Heart right ventricle (tissue), 16 donors: ENCODE measurements at regions not wholly inside any gene's neighbourhood (a gene's known extent, or its start where the extent isn't known, plus 50 kb on each side); places are given as distances from the start of the nearest gene placed in this dataset.

ENCODE experiments used
- ATAC-seq, 8 donors: fragments of 200-7000 bp; cut with Tn5 transposase; one replicate each; pipeline ENCODE4 v1.9.1; 2020; ENCODE audit warnings: mild to moderate bottlenecking in 8 of 8, moderate library complexity in 8 of 8, moderate number of reproducible peaks in 1 of 8
- DNase-seq, 2 donors: peaks; one replicate each; pipeline ENCODE4 v3.0.0-alpha.2; 2020
- H3K27ac ChIP-seq, 10 donors: fragments of 200-600 bp; sonication (generic) in 2 of 10; one replicate each; pipeline versions ENCODE4 v1.5.0 to v1.8.0; 2020 to 2022; ENCODE audit warnings: mild to moderate bottlenecking in 3 of 10
- H3K27me3 ChIP-seq, 7 donors: fragments of 200-600 bp; one replicate each; pipeline ENCODE4 v1.8.0; 2021 to 2022; ENCODE audit warnings: mild to moderate bottlenecking in 2 of 7
- H3K36me3 ChIP-seq, 9 donors: fragments of 200-600 bp; sonication (generic) in 1 of 9; one replicate each; pipeline versions ENCODE4 v1.5.0 to v1.8.0; 2020 to 2022; ENCODE audit warnings: mild to moderate bottlenecking in 2 of 9
- H3K4me1 ChIP-seq, 9 donors: fragments of 200-600 bp; sonication (generic) in 1 of 9; one replicate each; pipeline versions ENCODE4 v1.5.0 to v1.8.0; 2020 to 2022; ENCODE audit warnings: mild to moderate bottlenecking in 4 of 9
- H3K4me3 ChIP-seq, 10 donors: fragments of 200-600 bp; sonication (generic) in 2 of 10; one replicate each; pipeline versions ENCODE4 v1.5.0 to v1.8.0; 2020 to 2022; ENCODE audit warnings: mild to moderate bottlenecking in 7 of 10, moderate library complexity in 2 of 10
- H3K9me3 ChIP-seq, 11 donors: fragments of 200-600 bp in 10 of 11; sonication (generic) in 2 of 11; one replicate each; pipeline versions ENCODE4 v1.5.0 to v1.8.0; 2013 to 2022; ENCODE audit warnings: mild to moderate bottlenecking in 2 of 11, control low read depth in 1 of 11, moderate library complexity in 1 of 11
- WGBS, 2 donors: extraction: QIAGEN DNeasy Blood & Tissue Kit; methylation state at CpG; one replicate each; pipeline ENCODE4 v1.1.7; 2013; ENCODE audit warnings: inconsistent platforms in 1 of 2; 5-methylcytosine and 5-hydroxymethylcytosine counted together
- intact Hi-C, 10 donors: fragments of 100-400 bp; cut with DNase I; formaldehyde crosslinking; loops; one replicate each; pipeline versions ENCODE4 v1.11.1 to v1.14.2; 2022
- TF ChIP-seq, protein P1 (sequence below), 9 donors: fragments of 200-600 bp; sonication (generic) in 2 of 9; IDR thresholded peaks; one replicate each; pipeline versions ENCODE4 v1.5.0 to v1.8.0; 2021 to 2022; ENCODE audit warnings: antibody characterized with exemption in 9 of 9, mild to moderate bottlenecking in 5 of 9, moderate library complexity in 1 of 9
- donor health status: Arrhythmogenic right ventricular cardiomyopathy.
- donor health status: ischemic (EF 13 %, LVEDD 7.1; RV severe dilation, severe dysfunction).
- donor health status: healthy with polysubstance abuse.
- donor health status: DM: no; HTN: yes; CAD: no.
- donor health status: DM: no; HTN: no; CAD: no.
- donor health status: ischemic (EF 25% LVEDD 6.9; RV normal size, moderate dysfunction).
- donor health status: ischemic (EF 25% LVEDD 5.7; RV mildly dilated, moderate dysfunction).
- donor health status: healthy.
- donor health status: DM: yes; HTN: yes; CAD: no.
- donor health status: Ischemic cardiomyopathy.
- donor health status: ischemic (EF 35%, LVEDD 5.7; RV mildly dilated, moderate dysfunction).
- donor health status: nonischemic (EF 11% LVEDD 7.7; RV severe dilation, severe dysfunction).
- donor health status: DM: yes; HTN: yes; CAD: no.
- donor health status: PGD.
- donor health status: ischemic (EF 29% LVEDD 5.4; RV normal size, mild dysfunction).
- donor health status: nonischemic (EF 23%, LVEDD 6.1; RV moderate dilation, normal function).

DNA sequence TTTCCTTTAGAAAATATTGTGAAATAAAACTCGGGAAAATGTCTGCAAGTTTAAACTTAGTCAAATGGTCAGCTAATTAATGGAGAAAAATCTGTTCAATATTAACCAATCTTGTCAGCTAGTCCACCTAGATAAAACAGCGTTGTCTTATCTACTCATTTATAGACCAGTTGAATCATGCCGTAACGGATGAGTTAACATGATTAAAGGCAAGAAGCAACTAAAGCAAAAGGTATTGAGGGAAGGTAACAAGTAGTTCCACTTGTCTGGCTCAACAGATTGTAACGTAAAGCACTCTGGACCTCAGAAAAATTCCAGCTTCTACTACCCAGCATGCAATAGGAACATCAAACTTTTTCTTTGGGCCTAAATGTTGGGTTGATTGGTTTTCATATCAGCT, 958.2 kb downstream of the DIAPH3 start:
- 90 to 92% methylated on average over 5 of the region's 5 CpGs for WGBS, 2 donors
- DNase-seq = no peak
- H3K27me3 ChIP-seq = no peaks in the 10 kb centered on the region
- no peak for ATAC-seq
- no peak overlapping the region for H3K4me3 ChIP-seq
- intact Hi-C loops = no loop called here
- H3K9me3 ChIP-seq = peaks cover 0 to 12% (median 0%) of the 10 kb centered on the region in 11 donors
- no peaks in the 10 kb centered on the region for H3K4me1 ChIP-seq
- TF ChIP-seq, protein P1, sequence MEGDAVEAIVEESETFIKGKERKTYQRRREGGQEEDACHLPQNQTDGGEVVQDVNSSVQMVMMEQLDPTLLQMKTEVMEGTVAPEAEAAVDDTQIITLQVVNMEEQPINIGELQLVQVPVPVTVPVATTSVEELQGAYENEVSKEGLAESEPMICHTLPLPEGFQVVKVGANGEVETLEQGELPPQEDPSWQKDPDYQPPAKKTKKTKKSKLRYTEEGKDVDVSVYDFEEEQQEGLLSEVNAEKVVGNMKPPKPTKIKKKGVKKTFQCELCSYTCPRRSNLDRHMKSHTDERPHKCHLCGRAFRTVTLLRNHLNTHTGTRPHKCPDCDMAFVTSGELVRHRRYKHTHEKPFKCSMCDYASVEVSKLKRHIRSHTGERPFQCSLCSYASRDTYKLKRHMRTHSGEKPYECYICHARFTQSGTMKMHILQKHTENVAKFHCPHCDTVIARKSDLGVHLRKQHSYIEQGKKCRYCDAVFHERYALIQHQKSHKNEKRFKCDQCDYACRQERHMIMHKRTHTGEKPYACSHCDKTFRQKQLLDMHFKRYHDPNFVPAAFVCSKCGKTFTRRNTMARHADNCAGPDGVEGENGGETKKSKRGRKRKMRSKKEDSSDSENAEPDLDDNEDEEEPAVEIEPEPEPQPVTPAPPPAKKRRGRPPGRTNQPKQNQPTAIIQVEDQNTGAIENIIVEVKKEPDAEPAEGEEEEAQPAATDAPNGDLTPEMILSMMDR (IDR thresholded peaks at IDR 0.05) = no peak
- H3K27ac ChIP-seq = no peak overlapping the region
- H3K36me3 ChIP-seq = no peaks in the 10 kb centered on the region

DNA sequence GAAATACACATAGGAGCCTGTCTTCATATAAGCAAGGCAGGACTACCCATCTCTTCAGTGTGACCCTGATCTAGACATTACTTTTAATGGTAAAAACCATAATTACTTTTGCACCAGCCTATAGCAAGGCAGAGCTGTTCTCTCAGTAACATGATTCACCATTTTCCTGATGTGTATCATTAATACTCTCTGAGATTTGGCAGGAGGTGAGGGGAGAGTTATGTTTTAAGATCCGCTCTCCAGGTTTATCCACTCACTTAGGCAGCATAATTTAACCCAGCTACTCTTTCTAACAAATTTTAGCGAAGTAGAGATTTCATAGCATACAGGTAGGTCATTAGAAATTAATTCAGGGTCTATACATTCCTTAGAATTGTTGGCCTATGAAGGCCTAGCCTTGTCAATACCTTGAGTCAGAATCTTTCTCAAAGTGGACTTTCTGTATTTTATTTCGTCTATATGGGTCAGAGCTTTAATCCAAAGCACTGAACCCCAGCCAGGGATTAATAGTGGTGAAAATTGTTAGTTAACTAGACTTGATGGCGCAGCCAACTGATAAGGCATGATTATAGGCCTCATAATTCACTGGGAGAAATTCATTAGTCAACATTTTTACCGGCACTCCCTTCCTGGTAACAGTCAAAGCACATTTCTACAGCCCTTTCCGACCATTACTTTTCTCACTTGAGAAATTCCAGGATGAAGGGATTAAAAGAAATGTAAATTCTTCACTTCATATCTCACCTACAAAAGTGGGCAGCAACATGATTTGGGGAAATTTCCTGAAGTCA, 955.1 kb downstream of the DIAPH3 start:
- intact Hi-C loops = no loop called here
- H3K4me1 ChIP-seq = no peaks in the 10 kb centered on the region
- no peak for ATAC-seq
- WGBS, 2 donors = 90 to 95% methylated on average over 6 of the region's 6 CpGs
- no peaks in the 10 kb centered on the region for H3K27me3 ChIP-seq
- H3K36me3 ChIP-seq = no peaks in the 10 kb centered on the region
- TF ChIP-seq, protein P1 (IDR thresholded peaks at IDR 0.05) = no peak
- no peak overlapping the region for H3K4me3 ChIP-seq
- peaks cover 0 to 1% (median 0%) of the 10 kb centered on the region in 11 donors for H3K9me3 ChIP-seq
- no peak overlapping the region for H3K27ac ChIP-seq
- DNase-seq = no peak

DNA sequence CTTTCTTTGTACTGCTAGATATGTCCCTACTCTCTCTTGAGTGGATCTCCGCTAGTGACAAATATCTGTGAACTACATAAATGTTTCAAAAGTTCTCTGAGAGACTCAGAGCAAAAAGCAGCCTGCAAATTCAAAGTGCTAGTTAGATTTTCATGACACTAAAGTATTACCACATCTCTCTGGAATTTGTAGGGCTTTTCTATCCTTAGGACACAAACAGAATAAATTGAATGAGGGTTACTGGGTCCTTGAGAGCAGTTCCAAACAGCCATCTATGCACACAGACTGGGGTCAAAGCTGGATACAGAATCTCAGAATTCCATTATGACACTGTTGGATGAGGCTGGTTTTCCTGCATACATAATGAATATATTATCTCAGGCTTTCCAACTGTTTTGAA, 953.2 kb downstream of the DIAPH3 start:
- no peak overlapping the region for H3K4me3 ChIP-seq
- H3K27me3 ChIP-seq = no peaks in the 10 kb centered on the region
- ATAC-seq (no peak), DNase-seq (no peak)
- no peaks in the 10 kb centered on the region for H3K36me3 ChIP-seq
- no peaks in the 10 kb centered on the region for H3K9me3 ChIP-seq
- no peaks in the 10 kb centered on the region for H3K4me1 ChIP-seq
- intact Hi-C loops = no loop called here
- TF ChIP-seq, protein P1 (IDR thresholded peaks at IDR 0.05) = no peak
- no peak overlapping the region for H3K27ac ChIP-seq
- WGBS, 2 donors = 74 to 76% methylated on average over 1 of the region's 1 CpG

DNA sequence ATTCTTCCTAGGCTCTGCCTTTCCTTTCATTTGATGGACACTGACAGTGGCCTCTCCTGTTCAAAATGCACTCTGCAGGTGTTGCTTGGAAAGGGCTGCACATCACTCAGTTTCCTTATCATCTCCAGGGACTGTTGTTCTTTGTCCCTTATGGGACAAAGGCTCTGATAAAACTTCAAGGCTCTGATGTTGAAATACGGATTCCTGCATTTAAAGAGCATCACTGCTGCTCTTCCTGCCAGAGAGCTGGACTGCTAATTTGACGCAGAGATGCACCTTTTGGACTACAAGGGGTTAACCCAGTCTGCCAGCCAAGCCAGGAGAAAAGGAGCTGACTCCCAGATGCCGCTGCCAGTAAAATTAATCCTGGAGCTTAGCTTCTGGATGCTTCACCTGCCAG, 952.1 kb downstream of the DIAPH3 start:
- intact Hi-C loops = no loop called here
- ATAC-seq = no peak
- TF ChIP-seq, protein P1 (IDR thresholded peaks at IDR 0.05) = no peak
- WGBS, 2 donors = 81 to 92% methylated on average over 3 of the region's 3 CpGs
- Histone ChIP-seq H3K27me3 (no peaks in the 10 kb centered on the region), H3K27ac (no peak overlapping the region), H3K9me3 (no peaks in the 10 kb centered on the region), H3K4me1 (no peaks in the 10 kb centered on the region), H3K36me3 (no peaks in the 10 kb centered on the region), H3K4me3 (no peak overlapping the region)
- no peak for DNase-seq
